HG02759 (cell line): ENCODE measurements at regions not wholly inside any gene's neighbourhood (a gene's known extent, or its start where the extent isn't known, plus 50 kb on each side); places are given as distances from the start of the nearest gene placed in this dataset.

Source experiments
- ATAC-seq: cut with Tn5 transposase; IDR thresholded peaks from one replicate; pipeline ENCODE4 v1.9.1; 2021; ENCODE audit warnings: mild to moderate bottlenecking, moderate library complexity; ENCODE audit not compliant: unreplicated experiment

DNA sequence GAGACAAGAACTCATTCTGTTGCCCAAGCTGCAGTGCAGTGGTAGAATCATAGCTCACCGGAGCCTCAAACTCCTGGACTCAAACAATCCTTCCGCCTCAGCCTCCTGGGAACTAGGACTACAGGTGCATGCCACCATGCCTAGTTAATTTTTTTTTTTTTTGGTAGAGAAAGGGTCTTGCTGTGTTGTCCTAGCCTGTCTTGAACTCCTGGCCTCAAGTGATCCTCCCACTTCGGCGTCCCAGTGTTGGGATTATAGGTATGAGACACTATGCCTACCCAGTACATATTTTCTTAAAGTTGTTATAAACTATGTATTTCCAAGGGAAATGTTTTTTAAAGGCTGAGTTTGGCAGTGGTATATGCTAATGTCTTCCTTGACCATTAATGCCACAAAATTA lies 412.6 kb downstream of the KLF12 start:
- peak; percentile 8 for ATAC-seq

DNA sequence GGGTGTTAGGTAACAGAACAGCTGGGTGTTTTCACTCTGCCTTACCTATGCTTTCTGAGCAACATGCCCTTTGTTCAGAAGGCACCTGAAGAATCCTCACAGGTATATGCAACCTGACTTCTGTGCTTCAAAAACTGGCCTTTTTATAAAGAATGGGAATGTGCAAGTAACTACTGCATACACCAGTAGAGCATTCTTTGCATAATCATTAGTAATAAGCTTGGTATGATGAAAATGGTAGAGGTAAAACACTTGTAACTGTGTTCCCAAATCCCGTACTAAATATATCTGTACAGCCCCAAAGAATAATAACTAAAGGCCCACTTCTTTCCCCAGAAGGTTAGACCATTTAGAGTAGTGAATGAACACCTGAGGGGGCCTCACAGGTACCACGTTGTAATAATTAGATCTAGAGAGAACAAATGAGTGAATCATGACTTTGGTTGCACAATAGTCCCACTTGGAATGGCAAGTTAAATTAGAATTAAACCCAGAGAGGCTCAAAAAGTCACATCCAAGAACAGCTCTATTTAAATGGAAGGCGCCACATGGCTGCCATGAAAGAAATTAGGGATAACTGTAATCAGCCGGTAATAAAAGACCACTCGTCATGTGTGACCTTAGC lies 413.9 kb downstream of the KLF12 start:
- no peak for ATAC-seq

DNA sequence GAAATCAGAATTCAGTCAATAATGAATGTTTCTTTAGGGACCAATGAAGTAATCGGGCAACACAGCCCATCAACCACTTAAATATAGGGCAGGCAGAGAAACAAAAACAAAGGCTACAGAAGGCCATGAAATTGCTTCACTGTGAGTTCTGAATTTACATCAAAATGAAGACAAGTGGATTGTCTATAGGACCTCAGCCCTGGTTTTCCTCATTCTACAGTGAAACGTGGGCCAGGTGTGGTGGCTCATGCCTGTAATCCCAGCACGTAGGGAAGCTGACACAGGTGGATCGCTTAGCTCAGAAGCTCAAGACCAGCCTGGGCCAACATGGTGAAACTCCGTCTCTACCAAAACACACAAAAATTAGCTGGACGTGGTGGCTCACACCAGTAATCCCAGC lies 416.0 kb downstream of the KLF12 start:
- no peak for ATAC-seq

- ATAC-seq: no peak
These were observed 416.6 kb downstream of the KLF12 start for GRCh38 chr13:73717632-73718031.

GRCh38 chr13:73715911-73716510 lies 418.2 kb downstream of the KLF12 start:
- ATAC-seq: peak; percentile 53

DNA sequence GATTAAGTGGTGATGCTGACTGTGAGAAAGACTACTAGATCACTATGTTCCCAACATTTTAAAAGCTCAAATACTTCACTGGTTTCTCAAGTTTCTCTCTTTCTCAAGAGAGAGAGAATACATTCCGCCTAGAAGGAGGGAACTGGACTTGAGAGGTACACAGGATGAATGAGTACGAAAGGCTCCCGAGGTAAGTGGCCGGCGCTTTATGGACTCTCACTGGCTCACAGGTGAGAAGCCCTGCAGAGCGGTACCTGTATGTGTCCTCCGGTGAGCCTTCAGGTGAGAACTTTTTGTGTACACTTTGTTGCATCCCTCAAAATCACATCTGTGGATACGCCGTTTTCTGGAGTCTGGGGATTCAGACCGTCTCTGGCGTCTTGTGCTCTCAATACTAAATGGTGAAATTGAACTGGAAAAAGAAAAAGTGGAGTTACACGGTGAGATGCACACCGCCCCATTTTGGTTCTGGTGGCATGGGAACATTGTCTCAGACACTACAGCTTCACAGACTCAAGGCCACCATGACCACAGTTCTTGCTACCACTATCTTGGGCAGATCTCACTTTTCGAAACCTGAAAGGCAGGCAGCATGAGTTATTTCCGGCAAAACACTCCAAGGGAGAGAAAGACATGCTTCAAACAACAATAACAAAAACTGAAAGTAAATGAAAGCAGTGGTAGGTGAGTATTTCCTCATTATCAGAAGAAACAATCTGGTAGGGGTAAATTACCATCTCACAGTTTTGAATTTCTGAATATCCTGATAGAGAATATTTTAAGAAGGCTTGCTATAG lies 418.9 kb downstream of the KLF12 start:
- ATAC-seq: peak; percentile 69

DNA sequence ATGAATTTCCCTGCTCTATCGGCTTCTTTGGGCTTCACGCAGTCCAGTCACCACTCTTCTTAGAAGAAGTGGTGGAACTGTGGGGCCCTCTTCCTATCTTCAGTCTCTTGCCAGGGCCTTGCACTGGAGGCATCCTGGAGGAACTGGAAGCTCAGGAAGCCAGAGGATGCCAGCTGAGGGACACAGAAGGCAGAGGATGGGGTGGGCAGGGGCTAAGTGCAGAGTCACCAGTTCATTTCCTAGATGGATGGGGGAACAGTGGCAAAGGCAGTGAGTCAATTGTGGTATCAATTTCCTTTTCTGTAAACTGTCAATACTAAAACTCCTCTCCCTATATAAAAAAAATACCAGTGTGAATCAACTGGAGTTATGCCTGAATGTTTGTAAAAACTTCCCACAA lies 419.7 kb downstream of the KLF12 start:
- no peak for ATAC-seq

GRCh38 chr13:73708393-73708985 lies 425.7 kb downstream of the KLF12 start:
- peak; percentile 93 for ATAC-seq

DNA sequence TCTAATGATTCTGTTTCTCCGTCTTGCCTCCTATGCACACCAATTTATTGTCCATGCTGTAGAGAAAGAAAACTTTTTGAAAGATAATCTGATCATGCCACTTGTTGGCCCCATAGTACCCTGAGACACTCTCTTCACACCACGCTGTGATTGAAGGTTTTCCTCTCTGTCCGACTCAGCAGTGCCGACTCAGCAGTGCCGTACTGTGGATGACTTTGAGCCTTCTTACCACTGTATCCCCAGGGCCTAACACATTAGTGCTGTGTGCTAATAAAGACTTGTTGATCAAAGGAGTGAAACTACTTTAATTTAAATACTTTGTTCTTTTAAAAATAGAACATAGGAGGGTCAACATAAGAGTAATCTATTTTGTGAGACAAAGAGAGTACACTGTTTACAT lies 429.6 kb downstream of the KLF12 start:
- ATAC-seq: no peak

DNA sequence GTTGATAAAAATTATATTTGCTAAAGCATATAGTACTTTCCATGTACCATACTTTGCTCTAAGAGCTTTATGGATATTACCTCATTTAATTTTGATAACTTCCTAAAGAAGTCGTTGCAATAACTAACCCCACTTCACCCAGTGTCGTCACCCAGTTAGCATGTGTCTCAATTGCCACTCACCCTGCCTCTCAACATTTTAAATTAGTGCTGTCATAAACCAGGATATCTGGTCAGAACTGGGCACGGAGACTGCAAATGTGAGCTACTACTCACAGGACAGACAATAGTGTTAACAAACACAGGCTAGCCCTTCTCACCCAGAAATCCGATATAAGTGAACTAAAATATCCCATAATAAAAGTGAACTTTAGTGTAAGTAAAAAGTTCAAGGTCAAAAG lies 430.6 kb downstream of the KLF12 start:
- ATAC-seq: no peak

DNA sequence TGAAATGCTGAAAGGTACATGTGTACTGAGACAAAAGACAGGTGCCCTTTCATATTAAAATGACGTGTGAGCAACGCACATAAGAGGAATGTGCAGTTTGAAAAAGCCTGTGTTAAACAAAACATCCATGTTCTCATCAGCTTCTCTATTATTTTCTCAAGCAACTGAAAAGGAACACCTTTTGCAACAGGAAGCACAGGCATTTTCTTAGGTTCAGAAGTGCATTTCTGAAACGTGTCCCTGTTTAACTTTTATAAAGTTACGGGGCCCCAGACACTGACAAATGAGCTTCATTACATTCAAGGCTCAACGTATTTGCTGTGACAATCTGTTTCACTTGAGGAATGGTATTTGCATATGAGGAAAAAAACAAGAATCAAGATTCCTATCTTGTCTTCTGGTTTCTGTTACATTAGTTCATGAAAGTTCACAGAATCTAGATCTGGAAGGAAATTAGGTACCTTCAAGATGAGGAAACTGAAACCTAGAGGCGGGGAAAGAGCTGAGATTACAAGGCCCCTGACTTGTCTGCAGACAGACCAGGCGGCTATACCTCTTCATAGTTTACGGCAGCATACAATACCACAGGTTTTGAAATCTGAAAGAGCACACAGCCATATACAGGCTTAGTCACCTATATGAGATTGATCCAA lies 431.7 kb downstream of the KLF12 start:
- ATAC-seq: peak; percentile 74

DNA sequence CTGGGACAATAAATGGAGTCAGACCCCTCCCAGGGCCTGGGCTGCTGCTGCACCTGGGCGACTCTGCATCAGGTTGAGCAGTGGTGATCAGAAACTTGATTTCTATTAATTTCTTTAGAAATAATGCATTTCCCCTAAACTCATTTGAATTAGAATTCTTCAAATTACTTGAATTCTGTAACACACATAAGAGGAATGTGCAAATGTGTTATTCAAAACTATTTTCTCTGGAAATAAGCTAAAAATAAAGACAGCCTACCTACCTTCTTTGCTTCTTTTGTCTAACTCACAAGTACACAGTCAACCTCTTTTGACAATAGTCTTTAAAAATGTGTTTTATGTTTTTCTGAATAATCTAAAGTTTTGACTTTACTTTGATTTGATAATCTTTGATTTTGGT lies 433.0 kb downstream of the KLF12 start:
- no peak for ATAC-seq

DNA sequence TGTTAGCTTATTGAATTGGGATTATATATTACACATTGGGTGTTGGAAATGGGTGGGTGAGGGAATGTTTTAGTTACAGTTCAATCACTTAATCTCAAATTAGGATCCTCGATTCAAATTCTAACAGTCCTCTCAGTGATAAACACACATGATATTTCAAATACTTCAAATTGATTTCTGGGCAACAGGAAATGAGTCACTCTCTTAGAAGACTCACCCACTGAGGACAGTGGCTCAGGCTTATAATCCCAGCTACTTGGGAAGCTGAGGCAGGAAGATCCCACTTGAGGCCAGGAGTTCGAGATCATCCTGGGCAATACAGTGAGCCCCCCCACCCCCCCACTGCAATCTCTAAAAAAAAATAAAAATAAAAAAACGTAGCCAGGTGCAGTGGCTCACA lies 435.3 kb downstream of the KLF12 start:
- no peak for ATAC-seq

- ATAC-seq: no peak
These were observed 437.0 kb downstream of the KLF12 start for GRCh38 chr13:73697166-73697565.

DNA sequence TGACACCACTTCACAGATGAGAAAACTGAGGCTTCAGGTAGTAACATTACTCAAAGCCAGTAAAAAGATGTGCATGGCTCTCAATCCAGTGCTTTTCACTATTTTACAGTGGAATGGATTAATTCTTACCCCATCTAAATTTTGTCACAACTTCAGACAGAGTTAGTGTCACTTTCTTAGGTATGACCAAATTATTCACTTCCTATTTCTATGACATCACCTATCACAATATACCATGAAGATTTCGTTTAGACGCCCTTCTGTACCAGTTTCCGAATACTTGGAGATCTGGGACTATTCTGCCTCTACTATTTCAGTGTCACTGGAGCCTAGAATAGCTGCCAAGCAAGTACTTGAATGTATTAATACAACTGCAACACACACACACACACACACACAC lies 437.5 kb downstream of the KLF12 start:
- no peak for ATAC-seq

- no peak for ATAC-seq
These were observed 437.9 kb downstream of the KLF12 start for GRCh38 chr13:73696271-73696670.

DNA sequence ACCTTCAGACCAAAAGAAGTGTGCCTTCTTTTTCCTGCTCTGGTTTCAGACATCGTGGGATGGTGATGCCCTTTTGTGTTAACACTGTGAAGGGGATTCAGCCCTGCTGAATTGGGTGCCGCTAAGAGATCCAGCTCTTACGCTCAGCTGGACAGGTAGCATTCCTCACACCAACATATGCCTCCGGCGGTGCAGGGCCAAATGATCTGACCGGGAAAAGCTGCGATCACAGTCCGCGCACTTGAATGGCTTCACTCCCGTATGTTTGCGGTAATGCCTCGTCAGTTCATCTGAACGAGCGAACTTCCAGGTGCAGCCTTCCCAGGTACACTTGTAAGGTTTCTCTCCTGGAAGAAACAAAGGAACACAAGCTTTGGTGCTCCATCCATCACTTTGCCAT lies 438.9 kb downstream of the KLF12 start:
- ATAC-seq: no peak

GRCh38 chr13:73693215-73693614 lies 441.0 kb downstream of the KLF12 start:
- ATAC-seq: no peak

GRCh38 chr13:73691891-73692290 lies 442.3 kb downstream of the KLF12 start:
- ATAC-seq: no peak

GRCh38 chr13:73687929-73688328 lies 446.3 kb downstream of the KLF12 start:
- ATAC-seq: no peak

GRCh38 chr13:73687087-73687486 lies 447.1 kb downstream of the KLF12 start:
- ATAC-seq: no peak
